NCI-H2196 treated with DMSO at 0.1 percent for 48 hours (cell line): ENCODE measurements at regions not wholly inside any gene's neighbourhood (a gene's known extent, or its start where the extent isn't known, plus 50 kb on each side); places are given as distances from the start of the nearest gene placed in this dataset.
"Not testable (repeated sequence)": the region's sequence is repeated elsewhere in the genome, so short reads cannot be mapped to it uniquely, and the experiment has no call there.

Experiments used
- DNase-seq: peaks from one replicate; lab custom pipeline; 2025; ENCODE audit not compliant: unreplicated experiment; lab: John Stamatoyannopoulos, UW

DNA sequence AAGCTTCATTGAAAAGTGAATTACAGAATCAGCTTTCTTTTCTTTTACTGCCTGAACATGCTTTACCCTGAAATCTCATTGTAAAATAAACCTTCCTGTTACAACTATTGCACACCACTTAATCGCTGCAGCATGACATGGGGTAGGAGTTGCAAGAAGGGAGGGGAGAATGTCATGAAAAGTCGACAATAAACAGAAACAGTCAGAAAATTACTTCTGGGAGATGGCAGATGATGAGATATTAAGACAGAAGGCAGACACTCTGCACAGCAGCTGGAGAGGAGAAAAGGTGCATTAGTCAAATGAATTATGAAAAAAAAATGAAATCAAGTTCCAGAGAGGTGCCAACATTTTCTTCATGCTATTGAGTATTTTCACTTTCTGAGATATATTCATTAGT, 287.7 kb downstream of the PCDH7 start:
- no peak for DNase-seq

DNA sequence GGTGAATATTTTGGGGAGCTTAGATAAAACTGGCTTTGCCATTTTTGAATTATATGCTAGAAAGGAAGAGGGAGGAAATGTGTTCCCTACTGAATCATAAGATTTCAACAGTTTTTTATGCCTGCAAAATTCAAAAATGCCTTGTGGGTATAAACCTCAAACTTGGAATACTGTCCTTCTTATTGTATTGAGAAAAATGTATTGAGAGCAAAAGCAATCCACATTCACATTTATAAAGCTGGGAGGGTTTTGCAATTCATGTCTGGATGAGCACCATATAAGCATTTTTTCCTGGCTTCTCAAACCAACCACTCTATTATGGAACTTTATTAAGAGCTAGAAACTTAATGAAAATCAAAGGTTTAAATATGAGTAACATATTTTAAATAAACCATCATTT, 289.8 kb downstream of the PCDH7 start:
- DNase-seq = no peak

DNA sequence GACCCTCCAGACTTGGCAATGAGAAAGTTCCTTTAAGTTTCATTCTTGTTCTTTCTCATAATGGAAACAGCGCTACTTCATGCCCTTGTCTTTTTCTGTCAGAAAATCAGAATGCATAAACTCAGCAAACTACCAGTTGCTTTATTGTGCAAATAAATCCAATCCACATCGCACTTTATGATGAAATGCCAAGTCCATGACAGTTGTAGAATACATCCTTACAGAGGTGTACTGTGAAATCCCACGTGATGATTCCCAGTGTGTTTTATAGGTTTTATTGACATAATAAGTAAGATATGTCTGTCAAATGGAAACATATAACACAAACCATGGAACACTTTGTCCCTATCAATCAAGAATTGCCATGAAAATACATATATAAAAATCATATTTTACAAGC, 295.0 kb downstream of the PCDH7 start:
- DNase-seq = no peak

DNA sequence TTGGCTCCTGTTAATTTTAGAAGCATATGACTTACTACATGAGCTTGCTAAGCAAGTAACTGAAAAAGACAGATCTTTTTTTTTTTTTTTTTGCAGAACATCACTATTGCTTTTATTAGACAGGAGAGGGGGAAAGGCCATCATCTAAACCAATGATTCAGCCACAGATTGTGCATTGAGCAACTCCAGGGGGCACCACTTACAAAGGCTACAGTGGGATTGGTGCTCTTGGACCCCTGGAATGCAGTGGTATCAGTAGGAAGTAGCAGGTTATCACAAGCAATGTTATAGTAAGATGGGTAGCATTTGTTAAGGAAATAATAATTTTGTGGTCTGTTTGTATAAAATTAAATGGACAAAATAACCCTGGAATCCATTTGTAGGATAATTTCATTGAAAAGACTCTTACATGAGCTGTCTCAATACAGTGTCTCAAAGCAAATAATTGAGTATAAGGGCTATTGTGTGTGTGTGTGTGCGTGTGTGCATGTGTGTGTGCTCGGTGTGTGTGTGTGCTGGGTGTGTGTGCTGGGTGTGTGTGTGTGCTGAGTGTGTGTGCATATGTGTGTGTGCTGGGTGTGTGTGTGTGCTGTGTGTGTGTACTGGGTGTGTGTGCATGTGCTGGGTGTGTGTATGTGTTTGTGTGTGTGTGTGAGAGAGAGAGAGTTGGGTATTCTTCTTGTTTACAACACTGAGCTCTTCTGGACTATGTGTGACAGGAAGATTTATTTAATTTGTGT, 296.3 kb downstream of the PCDH7 start:
- DNase-seq = no peak

DNA sequence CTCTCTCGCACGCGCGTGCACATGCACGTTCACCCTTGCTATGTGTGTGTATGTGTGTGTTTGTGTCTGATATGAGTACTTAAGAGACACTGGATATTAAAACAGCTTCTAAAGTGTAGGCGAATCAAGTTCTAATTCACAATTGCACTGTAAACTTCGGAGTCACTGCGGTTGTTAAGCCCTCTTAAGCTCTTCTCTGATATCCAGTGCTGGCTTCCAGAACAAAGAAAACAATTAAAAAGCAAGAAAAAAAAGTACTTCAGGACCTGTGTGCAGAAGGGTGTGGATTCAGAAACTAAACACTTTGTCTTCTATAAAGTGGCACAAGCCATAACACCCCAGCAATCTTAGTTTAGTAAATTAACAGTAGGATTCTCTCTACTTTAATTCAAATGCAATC, 300.2 kb downstream of the PCDH7 start:
- no peak for DNase-seq

DNA sequence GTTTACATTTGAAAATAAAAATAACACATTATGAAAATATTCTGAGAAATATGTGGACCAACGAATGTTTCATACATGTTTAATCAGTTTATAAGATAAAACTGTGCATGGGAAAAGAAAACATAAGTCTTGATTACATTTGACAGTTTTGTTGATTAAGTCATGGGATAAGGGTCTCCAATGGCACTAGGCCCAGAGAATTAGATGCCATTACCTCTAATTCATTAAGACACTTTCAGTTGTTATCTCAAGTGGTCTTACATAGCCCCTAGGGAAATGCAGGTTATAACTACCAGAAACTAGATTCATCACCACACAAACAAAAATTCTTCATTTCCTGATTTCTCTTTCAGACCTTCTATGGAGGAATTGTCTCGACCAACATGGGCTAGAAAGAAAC, 300.8 kb downstream of the PCDH7 start:
- DNase-seq = no peak

DNA sequence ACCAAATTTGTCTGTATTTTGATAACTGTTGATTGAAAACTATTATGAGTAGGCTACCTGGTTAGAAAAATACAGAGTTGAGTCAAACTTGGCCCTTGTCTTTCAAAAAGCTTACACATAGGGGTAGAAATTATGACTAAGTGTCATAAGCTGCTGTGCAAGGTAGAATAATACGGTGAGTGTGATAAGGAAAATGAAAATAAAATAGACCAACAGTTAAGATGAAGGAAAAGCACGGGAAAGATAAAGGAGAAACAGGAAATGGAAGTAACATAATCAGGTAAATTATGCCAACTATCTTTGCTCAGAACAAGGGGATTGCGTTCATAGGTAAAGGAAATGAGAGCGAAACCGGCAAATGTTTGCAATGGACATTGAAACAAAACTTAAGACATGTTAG, 302.5 kb downstream of the PCDH7 start:
- DNase-seq = no peak

DNA sequence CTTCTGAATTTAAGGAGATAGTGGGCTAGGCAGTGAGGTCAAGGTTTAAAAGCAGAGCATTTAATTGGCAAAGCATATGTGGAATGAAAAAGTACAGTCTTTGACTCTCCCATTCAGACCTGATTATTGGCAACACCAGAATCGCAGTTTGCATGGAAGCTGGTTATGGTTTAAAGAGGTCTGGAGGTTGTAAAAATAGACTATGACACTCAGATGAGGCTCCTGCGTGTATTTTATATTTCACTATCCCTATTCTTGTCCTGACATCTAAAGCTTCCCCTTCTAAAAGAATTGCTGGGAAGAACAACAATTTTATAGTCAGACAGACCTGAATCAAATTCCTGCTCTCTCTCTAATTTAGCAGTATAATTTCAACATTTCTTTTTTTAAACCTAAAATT, 302.9 kb downstream of the PCDH7 start:
- DNase-seq = no peak

DNA sequence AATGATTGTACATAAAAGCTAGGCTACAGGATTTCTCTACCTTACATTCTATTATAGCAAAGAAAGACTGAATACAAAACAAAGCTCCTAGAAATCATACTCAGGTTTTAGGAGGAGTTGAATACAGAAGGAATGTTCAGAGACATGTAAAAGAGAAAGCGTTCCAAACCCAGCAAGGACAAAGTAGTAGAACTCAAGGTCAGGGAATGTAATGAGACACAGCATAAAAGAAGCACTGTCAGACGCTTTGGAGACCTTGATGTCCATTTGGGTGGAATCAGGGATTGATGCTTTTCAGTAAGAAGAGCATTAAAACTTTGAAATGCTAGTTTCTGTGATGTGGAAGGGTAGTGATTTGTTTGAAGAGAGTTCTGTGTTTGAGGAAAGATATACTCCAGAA, 303.6 kb downstream of the PCDH7 start:
- DNase-seq = no peak

DNA sequence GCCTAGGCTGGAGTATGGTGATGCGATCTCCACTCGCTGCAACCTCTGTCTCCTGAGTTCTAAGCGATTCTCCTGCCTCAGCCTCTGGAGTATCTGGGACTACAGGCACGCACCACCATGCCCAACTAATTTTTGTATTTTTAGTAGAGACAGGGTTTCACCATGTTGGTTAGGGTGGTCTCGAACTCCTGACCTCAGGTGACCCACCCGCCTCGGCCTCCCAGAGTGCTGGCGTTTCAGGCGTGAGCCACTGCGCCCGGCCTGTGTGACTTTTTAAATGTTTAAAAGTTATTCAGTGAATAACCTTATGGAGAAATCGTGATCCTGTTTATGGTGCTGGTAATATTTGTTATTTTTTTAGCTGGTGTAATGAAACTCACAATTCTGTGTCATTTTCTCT, 304.6 kb downstream of the PCDH7 start:
- not testable (repeated sequence) for DNase-seq

DNA sequence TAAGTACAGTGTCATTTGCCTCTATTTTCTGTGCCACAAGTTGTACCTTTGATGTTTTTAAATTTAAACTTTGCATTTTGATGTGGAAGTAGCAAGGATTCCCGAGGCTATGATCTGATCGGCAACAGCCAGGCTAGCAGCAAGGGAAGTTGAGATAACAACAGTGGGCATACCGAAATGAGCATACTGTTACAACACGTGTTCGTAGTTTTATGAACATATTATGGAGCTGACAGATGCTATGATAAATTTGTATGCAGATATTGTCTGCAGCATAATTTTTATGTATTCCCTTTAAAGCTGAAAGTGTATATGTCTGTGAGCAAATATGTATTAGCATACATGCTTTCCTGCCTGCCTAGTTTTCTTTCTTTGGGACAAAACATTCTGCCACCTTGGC, 306.1 kb downstream of the PCDH7 start:
- no peak for DNase-seq

DNA sequence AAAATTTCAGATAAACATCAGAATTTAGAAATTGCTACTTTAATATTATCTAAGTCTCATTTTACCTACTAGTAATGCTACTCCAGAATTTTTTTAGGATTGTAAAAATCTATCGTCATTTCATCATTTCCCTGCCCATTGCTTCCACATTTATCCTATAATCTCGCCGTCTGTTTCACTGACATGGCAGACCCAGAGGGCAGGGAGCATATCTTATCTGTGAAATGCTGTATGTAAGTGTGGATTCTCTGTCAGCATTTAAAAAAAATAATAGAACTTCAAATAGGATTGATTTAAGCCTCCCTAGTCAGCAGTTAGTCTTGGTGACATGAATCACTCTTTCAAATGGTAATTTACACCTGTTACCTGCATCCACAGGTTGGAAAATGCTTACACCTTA, 314.4 kb downstream of the PCDH7 start:
- no peak for DNase-seq

DNA sequence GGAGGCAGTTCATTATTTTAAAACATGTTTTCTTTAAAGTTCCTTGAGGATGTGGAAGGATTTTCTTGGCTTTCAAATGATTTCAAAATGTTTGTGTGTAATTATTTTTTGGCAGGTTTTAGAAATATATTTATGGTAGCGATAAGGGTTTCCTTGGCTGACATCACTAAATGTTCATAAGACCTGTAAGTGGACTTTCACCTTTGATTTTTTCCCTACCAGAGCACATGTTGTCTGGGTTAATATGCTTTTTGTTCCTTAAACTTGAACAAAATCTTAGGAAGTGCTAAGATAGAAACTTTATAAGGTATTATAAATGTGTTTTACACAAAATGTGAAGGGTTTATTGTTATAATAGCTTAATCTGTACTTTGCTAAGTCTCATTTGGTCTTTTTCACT, 315.6 kb downstream of the PCDH7 start:
- DNase-seq = no peak

DNA sequence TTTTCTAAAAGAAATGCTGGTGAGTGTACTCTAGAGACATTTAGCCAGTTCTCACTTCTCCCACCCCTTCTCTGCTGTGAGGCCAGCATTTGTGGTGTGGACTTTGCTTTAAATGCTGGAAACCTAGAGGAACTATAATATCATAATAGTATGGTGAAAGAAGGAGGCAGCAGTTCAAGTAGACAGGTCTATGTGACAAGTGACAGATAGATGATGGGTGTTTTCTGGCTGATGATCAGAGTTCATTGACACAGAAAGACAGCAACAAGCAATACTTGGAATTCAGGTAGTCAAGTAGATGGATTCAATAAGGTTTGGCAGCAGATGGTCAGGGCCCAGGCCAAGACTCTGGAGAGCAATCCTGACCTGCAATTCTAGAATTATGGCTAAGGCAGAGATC, 317.5 kb downstream of the PCDH7 start:
- no peak for DNase-seq

DNA sequence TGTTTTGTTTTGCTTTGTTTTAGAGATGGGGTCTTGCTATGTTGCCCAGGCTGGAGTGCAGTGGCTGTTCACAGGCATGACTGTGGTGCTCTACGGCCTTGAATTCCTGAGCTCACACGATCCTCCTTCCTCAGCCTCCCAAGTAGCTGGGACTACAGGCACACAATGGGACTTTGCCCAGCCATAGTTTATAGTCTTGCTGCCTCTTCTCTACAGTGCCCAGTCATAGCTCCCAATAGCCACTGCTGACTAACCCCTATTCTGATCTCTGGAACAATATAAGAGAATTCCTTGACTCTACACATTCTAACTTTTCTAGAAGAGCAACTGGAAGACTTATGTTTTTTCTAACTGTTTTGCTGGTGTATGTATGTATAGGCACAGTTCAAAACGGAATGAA, 319.2 kb downstream of the PCDH7 start:
- DNase-seq = no peak

DNA sequence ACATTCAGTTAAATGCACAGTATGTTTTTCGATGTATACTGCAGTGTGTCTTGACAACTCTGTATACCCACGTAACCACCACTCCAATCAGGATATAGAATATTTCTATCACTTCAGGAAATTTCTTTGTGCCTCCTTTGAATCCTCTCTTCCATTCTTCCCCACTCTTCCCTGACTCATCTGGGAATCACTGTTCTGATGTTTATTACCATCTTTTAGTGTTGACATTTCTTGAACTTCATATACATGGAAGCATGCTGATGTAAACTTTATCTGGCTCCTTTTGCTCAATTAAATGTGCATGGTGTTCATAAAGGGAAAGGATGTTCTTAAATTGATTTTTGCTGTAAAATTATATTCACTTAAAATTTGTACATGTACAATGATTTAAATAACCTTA, 319.9 kb downstream of the PCDH7 start:
- DNase-seq = no peak

DNA sequence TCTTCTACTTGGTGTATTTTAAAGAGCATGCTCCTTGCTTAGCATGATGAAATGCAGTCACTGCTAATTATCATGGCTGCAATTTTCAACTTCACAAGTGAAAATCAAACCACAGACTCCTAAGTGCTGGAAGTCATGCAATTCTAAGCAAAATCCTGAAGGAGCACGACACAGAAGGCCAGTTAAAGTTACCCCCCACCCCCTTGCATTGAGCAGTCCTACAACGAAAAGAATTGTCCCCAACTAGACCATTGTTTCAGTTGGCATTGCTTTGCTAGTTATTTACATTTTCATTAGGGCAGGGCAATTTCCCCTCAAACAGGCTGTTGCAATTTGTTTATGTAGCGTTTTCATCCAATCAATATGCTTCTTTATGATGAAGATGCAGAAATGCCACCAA, 321.2 kb downstream of the PCDH7 start:
- no peak for DNase-seq

DNA sequence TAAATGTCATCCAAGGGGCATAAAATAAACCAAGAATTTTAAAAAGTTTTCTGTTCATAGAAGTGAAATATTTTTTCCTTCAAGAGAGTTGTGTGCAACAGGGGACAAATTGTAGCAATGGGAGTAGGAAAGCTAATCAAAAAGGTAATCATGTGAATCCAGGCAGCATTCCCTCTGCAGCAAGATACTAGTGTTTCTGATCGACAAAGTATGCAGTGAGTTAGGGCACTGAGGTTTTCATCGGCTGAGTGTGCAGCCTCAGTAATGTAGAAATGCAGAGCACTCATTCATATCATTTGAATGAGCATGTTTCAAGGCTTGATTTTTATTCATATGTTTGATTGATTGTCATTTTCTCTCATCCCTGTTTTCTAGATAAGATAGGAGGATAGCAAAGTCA, 321.7 kb downstream of the PCDH7 start:
- DNase-seq = no peak

DNA sequence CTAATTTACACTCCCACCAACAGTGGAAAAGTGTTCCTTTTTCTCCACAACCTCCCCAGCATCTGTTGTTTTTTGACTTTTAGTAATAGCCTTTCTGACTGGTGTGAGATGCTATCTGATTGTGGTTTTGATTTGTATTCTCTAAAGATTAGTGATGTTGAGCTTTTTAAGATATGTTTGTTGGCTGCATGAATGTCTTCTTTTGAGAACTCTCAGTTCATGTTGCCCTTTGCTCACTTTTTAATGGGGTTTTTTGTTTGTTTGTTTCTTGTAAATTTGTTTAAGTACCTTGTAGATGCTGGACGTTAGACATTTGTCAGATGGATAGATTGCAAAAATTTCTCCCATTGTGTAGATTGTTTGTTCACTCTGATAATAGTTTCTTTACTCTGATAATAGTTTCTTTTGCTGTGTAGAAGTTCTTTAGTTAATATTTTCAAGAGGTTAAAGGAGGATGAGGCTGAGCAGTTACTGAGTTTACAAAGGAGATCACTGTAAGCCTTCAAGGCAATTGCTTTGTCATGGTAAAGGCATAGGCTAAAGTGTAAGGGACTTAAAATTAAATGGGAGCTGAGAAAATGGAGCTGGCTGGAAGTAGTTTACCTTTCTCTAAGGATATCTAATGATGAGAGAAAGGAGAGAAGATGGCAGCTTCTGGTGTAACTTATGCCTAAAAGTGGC, 323.4 kb downstream of the PCDH7 start:
- DNase-seq = no peak

DNA sequence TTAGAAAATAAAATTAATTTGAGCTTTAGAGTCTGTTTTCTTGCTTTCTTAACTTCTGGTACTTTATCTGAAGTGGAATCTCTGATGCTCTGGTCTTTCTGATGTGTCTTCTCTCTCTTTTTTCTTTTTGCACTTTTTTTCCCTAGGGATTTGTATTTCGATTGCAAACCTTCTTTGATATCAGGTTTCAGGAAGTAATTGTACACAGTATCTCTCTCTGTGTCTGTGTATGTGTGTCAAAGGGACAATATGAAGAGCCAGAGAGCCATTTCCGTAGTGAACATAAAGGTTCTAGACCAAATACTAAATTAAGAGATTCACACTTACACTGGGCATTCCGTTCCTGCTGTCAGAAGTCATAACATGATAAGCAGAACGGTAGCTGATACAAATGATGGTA, 325.0 kb downstream of the PCDH7 start:
- DNase-seq = no peak

DNA sequence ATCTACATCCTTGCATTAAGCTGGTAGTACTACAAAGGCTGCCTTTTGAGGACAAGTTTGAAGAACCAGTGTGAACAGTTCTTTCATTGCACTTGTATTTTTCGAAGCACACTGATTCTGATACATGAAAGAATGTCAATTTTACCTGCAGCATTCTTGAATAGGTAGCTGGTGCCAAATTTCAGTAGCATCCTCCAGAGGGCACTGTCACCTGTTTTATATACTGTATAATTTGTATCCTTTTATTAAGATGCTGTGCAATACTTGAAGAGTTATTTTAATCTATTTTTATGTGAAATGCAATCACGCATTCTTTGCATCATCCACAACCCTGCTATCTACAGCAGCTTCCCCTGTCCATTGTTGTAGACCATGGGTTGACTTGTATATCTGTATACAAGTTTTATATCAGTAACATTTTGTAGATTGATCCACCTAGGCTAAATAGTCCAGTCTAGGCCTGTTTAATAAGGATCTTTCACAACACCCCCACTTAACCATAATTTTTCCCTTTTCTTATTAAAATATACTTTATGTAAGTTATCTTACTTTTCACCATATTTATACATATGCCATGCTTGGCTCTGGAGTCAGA, 325.7 kb downstream of the PCDH7 start:
- no peak for DNase-seq

DNA sequence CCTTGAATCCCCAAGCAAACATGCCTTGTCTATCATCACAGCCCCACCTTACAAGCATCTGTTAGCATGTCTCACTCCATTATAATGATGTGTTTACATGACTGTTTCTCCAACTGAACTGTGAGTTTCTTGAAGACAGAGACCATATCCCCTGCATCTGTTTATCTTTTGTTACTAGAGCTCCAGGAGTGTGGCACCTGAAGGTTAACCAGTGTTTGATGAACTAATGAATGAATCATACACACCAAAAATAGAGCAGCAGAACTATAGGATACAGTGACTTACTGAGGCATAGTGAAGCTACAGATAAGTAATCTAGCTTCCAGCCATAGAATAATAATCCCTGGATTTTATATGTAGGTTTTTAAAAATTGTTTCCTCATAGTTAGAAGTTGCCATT, 331.0 kb downstream of the PCDH7 start:
- DNase-seq = no peak

DNA sequence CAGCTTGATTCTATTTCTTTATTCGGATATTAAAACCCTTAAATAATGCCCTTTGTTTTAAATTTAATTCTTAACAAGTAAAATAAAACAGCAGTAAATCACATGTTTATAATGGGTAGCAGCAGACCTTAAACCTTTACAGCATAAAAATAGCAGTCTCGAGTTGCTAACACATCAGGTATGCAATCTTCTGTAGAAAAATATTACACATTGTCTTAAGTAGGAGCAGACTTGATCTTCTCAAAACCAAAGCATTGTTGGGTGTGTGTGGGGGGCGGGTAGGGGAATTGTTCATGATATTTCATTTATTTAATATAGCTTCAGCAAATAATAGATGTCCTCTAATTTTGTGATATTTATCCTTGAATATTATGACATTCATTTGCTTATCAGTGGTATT, 331.4 kb downstream of the PCDH7 start:
- no peak for DNase-seq
